Caco-2 (cell line): ENCODE measurements at regions not wholly inside any gene's neighbourhood (a gene's known extent, or its start where the extent isn't known, plus 50 kb on each side); places are given as distances from the start of the nearest gene placed in this dataset.

Experiments
- BruUV-seq: library from RNA; stranded (reverse); fragments of 400-500 nt; replicated peaks from 2 replicates; lab custom pipeline; 2021; lab: Mats Ljungman, UMichigan
- CTCF ChIA-PET: fragments of 300-600 bp; sonication (Branson Sonifier 250); formaldehyde crosslinking; loops from one replicate; lab custom pipeline; 2022; ENCODE audit warnings: antibody characterized with exemption; lab: Charles Lee
- POLR2A ChIA-PET: fragments of 300-600 bp; sonication (Branson Sonifier 250); formaldehyde crosslinking; loops from one replicate; lab custom pipeline; 2022; ENCODE audit warnings: antibody characterized with exemption; lab: Charles Lee
- DNase-seq, 2 experiments: peaks; one replicate each; pipeline versions ENCODE4 v3.0.0 to v3.0.0-alpha.2; 2020 to 2022
- H3K27me3 ChIP-seq: replicated peaks from 2 replicates; pipeline ENCODE4 v1.6.0; 2011; ENCODE audit warnings: low read length; ENCODE audit not compliant: control insufficient read depth, insufficient read depth
- H3K36me3 ChIP-seq: 2 replicates; pipeline ENCODE4 v1.5.1; 2011; ENCODE audit warnings: low read length; ENCODE audit not compliant: control insufficient read depth, insufficient read depth
- H3K4me1 ChIP-seq: fragments of 250-450 bp; sonication (Bioruptor Pico); 2 replicates; pipeline ENCODE4 v1.5.1; 2020; ENCODE audit warnings: mild to moderate bottlenecking
- H3K4me3 ChIP-seq: 2 replicates; pipeline ENCODE4 v1.5.1; 2011; ENCODE audit warnings: low read depth, mild to moderate bottlenecking, control low read depth, low read length
- H3K9me3 ChIP-seq: fragments of 250-450 bp; sonication (Bioruptor Pico); 2 replicates; pipeline ENCODE4 v1.5.1; 2020; ENCODE audit warnings: mild to moderate bottlenecking, moderate library complexity
- H3K27ac Mint-ChIP-seq: one replicate; pipeline ENCODE4 v1.8.0; 2022; ENCODE audit warnings: mixed read lengths; ENCODE audit not compliant: unreplicated experiment
- H3K27me3 Mint-ChIP-seq: one replicate; pipeline ENCODE4 v1.8.0; 2022; ENCODE audit warnings: mixed read lengths; ENCODE audit not compliant: insufficient read depth, unreplicated experiment
- H3K36me3 Mint-ChIP-seq: one replicate; pipeline ENCODE4 v1.8.0; 2022; ENCODE audit warnings: mild to moderate bottlenecking, mixed read lengths; ENCODE audit not compliant: insufficient read depth, unreplicated experiment
- H3K4me1 Mint-ChIP-seq: one replicate; pipeline ENCODE4 v1.8.0; 2022; ENCODE audit warnings: low read depth, mixed read lengths; ENCODE audit not compliant: unreplicated experiment
- H3K4me3 Mint-ChIP-seq: one replicate; pipeline ENCODE4 v1.8.0; 2022; ENCODE audit warnings: mild to moderate bottlenecking, moderate library complexity, mixed read lengths; ENCODE audit not compliant: unreplicated experiment
- H3K9me3 Mint-ChIP-seq: one replicate; pipeline ENCODE4 v1.8.0; 2022; ENCODE audit warnings: mixed read lengths; ENCODE audit not compliant: unreplicated experiment
- intact Hi-C: fragments of 100-400 bp; cut with micrococcal nuclease; formaldehyde crosslinking; loops from one replicate; pipeline ENCODE4 v1.10.0; 2022; ENCODE audit not compliant: unreplicated experiment
- TF ChIP-seq, protein P1 (sequence below), 2 experiments: fragments of 200-600 bp in 1 of 2; IDR thresholded peaks; 1 replicate in 1 of 2; 2 replicates in 1 of 2; pipeline versions ENCODE4 v1.5.1 to v1.8.0; 2011 to 2022; ENCODE audit warnings: antibody characterized with exemption in 1 of 2, control low read depth in 1 of 2, inconsistent platforms in 1 of 2, low read depth in 1 of 2, low read length in 1 of 2, mild to moderate bottlenecking in 1 of 2, moderate library complexity in 1 of 2; ENCODE audit not compliant: insufficient read depth in 1 of 2, severe bottlenecking in 1 of 2, unreplicated experiment in 1 of 2

DNA sequence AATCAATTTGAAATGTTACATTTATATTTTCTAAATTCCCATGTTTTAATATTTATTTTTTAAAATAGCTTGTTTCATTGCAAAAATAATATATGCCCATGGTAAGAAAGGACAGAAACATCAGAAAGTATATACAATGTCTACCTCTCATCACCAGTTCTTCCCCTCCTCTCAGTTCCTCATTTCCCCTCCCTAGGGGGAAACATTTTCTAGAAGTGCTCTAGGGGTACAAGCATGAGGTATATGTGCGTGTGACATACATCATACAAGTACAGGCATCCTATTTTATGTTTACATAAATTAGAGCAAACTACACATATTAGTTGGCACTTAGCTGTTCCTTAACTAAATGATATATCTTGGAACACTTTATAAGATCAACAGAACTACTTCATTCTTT, 189.3 kb upstream of the VEPH1 start:
- Mint-ChIP-seq H3K27ac (no peak overlapping the region), H3K9me3 (no peaks in the 10 kb centered on the region), H3K4me3 (no peak overlapping the region), H3K4me1 (no peaks in the 10 kb centered on the region), H3K36me3 (no peaks in the 10 kb centered on the region), H3K27me3 (peaks cover 15% of the 10 kb centered on the region)
- no TSS peak for BruUV-seq
- no peak for DNase-seq
- intact Hi-C loops: no loop called here
- H3K36me3 ChIP-seq: no peaks in the 10 kb centered on the region
- TF ChIP-seq, protein P1, sequence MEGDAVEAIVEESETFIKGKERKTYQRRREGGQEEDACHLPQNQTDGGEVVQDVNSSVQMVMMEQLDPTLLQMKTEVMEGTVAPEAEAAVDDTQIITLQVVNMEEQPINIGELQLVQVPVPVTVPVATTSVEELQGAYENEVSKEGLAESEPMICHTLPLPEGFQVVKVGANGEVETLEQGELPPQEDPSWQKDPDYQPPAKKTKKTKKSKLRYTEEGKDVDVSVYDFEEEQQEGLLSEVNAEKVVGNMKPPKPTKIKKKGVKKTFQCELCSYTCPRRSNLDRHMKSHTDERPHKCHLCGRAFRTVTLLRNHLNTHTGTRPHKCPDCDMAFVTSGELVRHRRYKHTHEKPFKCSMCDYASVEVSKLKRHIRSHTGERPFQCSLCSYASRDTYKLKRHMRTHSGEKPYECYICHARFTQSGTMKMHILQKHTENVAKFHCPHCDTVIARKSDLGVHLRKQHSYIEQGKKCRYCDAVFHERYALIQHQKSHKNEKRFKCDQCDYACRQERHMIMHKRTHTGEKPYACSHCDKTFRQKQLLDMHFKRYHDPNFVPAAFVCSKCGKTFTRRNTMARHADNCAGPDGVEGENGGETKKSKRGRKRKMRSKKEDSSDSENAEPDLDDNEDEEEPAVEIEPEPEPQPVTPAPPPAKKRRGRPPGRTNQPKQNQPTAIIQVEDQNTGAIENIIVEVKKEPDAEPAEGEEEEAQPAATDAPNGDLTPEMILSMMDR (IDR thresholded peaks at IDR 0.05; ENCODE audit: insufficient read depth in 1 of 2, low read depth in 1 of 2, low read length in 1 of 2, severe bottlenecking in 1 of 2, unreplicated experiment in 1 of 2): no peak
- ChIA-PET CTCF (no interaction called here), POLR2A (no interaction called here)
- no peaks in the 10 kb centered on the region for H3K9me3 ChIP-seq
- H3K27me3 ChIP-seq: no peaks in the 10 kb centered on the region
- H3K4me1 ChIP-seq: no peaks in the 10 kb centered on the region
- no peak overlapping the region for H3K4me3 ChIP-seq

DNA sequence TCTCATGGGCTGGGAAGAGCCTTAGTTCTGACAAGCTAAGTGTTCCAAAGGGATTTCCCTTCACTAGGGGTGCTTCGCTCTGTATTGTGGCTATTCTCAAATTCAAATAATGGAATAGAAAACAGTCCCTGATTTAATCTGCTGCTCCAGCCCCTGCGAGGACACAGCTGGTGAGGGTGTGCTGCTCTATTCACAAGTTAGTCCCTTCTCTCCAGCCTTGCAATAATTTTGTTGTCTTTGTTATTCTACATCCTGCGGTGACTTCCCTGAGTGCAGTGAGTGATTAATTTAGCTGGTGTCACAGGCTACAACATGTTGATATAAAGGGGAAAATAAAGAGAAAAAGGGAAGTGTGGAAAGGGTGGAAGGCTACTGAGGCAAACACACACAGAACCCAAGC, 180.5 kb upstream of the VEPH1 start:
- DNase-seq: no peak
- Mint-ChIP-seq H3K4me3 (no peak overlapping the region), H3K9me3 (no peaks in the 10 kb centered on the region), H3K27me3 (peaks cover 5% of the 10 kb centered on the region), H3K36me3 (no peaks in the 10 kb centered on the region), H3K4me1 (no peaks in the 10 kb centered on the region), H3K27ac (no peak overlapping the region)
- intact Hi-C loops: no loop called here
- H3K27me3 ChIP-seq: no peaks in the 10 kb centered on the region
- POLR2A ChIA-PET: no interaction called here
- no TSS peak for BruUV-seq
- TF ChIP-seq, protein P1 (IDR thresholded peaks at IDR 0.05; ENCODE audit: insufficient read depth in 1 of 2, low read depth in 1 of 2, low read length in 1 of 2, severe bottlenecking in 1 of 2, unreplicated experiment in 1 of 2): no peak
- CTCF ChIA-PET: no interaction called here
- no peaks in the 10 kb centered on the region for H3K4me1 ChIP-seq
- no peaks in the 10 kb centered on the region for H3K36me3 ChIP-seq
- no peaks in the 10 kb centered on the region for H3K9me3 ChIP-seq
- H3K4me3 ChIP-seq: no peak overlapping the region

DNA sequence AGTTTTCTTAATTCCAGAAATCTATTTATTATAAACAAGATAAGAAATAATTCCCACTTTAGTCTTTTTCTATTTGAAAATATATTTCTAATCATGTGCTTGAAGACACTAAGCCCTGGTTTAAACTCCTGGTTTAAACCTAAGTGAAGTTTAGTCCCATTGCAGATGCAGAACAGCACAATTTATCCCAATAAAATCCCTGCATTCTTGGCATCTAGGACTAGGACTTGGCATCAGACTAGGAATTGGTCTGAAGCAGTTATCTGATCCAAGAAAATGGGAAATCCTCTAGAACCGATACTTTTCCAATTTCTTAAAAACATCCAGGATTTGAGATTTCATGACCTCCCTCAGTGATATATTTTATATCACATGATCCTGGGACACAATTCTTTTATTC, 168.8 kb upstream of the VEPH1 start:
- Histone ChIP-seq H3K4me1 (no peaks in the 10 kb centered on the region), H3K36me3 (no peaks in the 10 kb centered on the region), H3K4me3 (no peak overlapping the region), H3K27me3 (no peaks in the 10 kb centered on the region), H3K9me3 (no peaks in the 10 kb centered on the region)
- TF ChIP-seq, protein P1 (IDR thresholded peaks at IDR 0.05; ENCODE audit: insufficient read depth in 1 of 2, low read depth in 1 of 2, low read length in 1 of 2, severe bottlenecking in 1 of 2, unreplicated experiment in 1 of 2): no peak
- intact Hi-C loops: no loop called here
- Mint-ChIP-seq H3K9me3 (no peaks in the 10 kb centered on the region), H3K4me3 (no peak overlapping the region), H3K4me1 (no peaks in the 10 kb centered on the region), H3K36me3 (no peaks in the 10 kb centered on the region), H3K27ac (no peak overlapping the region), H3K27me3 (peaks cover 9% of the 10 kb centered on the region)
- ChIA-PET POLR2A (no interaction called here), CTCF (no interaction called here)
- BruUV-seq: no TSS peak
- no peak for DNase-seq
